Upper lobe of left lung (tissue), 6 donors: ENCODE measurements at regions not wholly inside any gene's neighbourhood (a gene's known extent, or its start where the extent isn't known, plus 50 kb on each side); places are given as distances from the start of the nearest gene placed in this dataset.
"Not testable (repeated sequence)": the region's sequence is repeated elsewhere in the genome, so short reads cannot be mapped to it uniquely, and the experiment has no call there.

Experiments
- ATAC-seq, 2 donors: fragments of 200-7000 bp; cut with Tn5 transposase; one replicate each; pipeline ENCODE4 v1.9.1; 2022; ENCODE audit warnings: mild to moderate bottlenecking in 2 of 2, moderate library complexity in 2 of 2; ENCODE audit not compliant: low FRiP score in 2 of 2
- DNase-seq, 2 donors: peaks; one replicate each; pipeline ENCODE4 v3.0.0-alpha.2; 2019 to 2020
- H3K27ac ChIP-seq, 4 donors: fragments of 200-600 bp; sonication (generic); one replicate each; pipeline ENCODE4 v1.5.1; 2016 to 2019
- H3K27me3 ChIP-seq, 4 donors: fragments of 200-600 bp; sonication (generic); one replicate each; pipeline ENCODE4 v1.5.1; 2017 to 2019
- H3K36me3 ChIP-seq, 4 donors: fragments of 200-600 bp; sonication (generic); one replicate each; pipeline ENCODE4 v1.5.1; 2016 to 2019
- H3K4me1 ChIP-seq, 4 donors: fragments of 200-600 bp; sonication (generic); one replicate each; pipeline ENCODE4 v1.5.1; 2018 to 2019
- H3K4me3 ChIP-seq, 4 donors: fragments of 200-600 bp; sonication (generic); one replicate each; pipeline ENCODE4 v1.5.1; 2017 to 2019; ENCODE audit warnings: mild to moderate bottlenecking in 2 of 4, moderate library complexity in 1 of 4
- H3K9me3 ChIP-seq, 4 donors: fragments of 200-600 bp; sonication (generic); one replicate each; pipeline ENCODE4 v1.5.1; 2018 to 2019
- CTCF ChIP-seq, 6 experiments: fragments of 450-650 bp in 4 of 6; fragments of 200-600 bp in 2 of 6; sonication (generic) in 2 of 6; IDR thresholded peaks; one replicate each; pipeline ENCODE4 v1.5.1; 2016 to 2019; ENCODE audit warnings: antibody characterized with exemption in 6 of 6
- EP300 ChIP-seq, 4 donors: sonication (generic); formaldehyde crosslinking; IDR thresholded peaks; one replicate each; pipeline ENCODE4 v1.5.1; 2017; ENCODE audit warnings: antibody characterized with exemption in 4 of 4, control low read depth in 2 of 4
- POLR2A ChIP-seq, 4 donors: fragments of 450-650 bp; IDR thresholded peaks; one replicate each; pipeline ENCODE4 v1.5.1; 2016 to 2017; ENCODE audit warnings: antibody characterized with exemption in 4 of 4, mild to moderate bottlenecking in 2 of 4
- POLR2AphosphoS5 ChIP-seq, 2 donors: sonication (generic); formaldehyde crosslinking; IDR thresholded peaks; one replicate each; pipeline ENCODE4 v1.5.1; 2017; ENCODE audit warnings: antibody characterized with exemption in 2 of 2
- WGBS, 2 donors: methylation state at CpG; one replicate each; pipeline ENCODE4 v1.1.5; 2017 to 2018; 5-methylcytosine and 5-hydroxymethylcytosine counted together
- donor health status: DM: no; HTN: no; CAD: no; lungs with moderate emphysema.
- donor health status: DM: no; HTN: yes; CAD: no; lungs with severe emphysema.

GRCh38 chr2:7753777-7754176, 836.6 kb downstream of the RNF144A start:
- H3K27me3 ChIP-seq: no peaks in the 10 kb centered on the region
- no peak for TF ChIP-seq POLR2A (IDR thresholded peaks at IDR 0.05)
- TF ChIP-seq EP300 (IDR thresholded peaks at IDR 0.05): no peak
- TF ChIP-seq CTCF (IDR thresholded peaks at IDR 0.05): no peak
- TF ChIP-seq POLR2AphosphoS5 (IDR thresholded peaks at IDR 0.05): no peak

GRCh38 chr2:7755879-7756278, 838.7 kb downstream of the RNF144A start:
- DNase-seq (no peak), ATAC-seq (no peak)
- Histone ChIP-seq H3K9me3 (peaks cover 0 to 15% (median 8%) of the 10 kb centered on the region in 4 donors), H3K4me1 (no peaks in the 10 kb centered on the region), H3K36me3 (no peaks in the 10 kb centered on the region), H3K4me3 (no peak overlapping the region), H3K27ac (no peak overlapping the region), H3K27me3 (no peaks in the 10 kb centered on the region)
- TF ChIP-seq EP300 (IDR thresholded peaks at IDR 0.05) (no peak), POLR2AphosphoS5 (IDR thresholded peaks at IDR 0.05) (no peak), POLR2A (IDR thresholded peaks at IDR 0.05) (no peak), CTCF (IDR thresholded peaks at IDR 0.05) (no peak)
- WGBS, 2 donors: 82 to 83% methylated on average over 5 of the region's 5 CpGs

More at GRCh38 chr2:7753777-7754176, 836.6 kb downstream of the RNF144A start:
- no peak overlapping the region for H3K4me3 ChIP-seq
- H3K36me3 ChIP-seq: no peaks in the 10 kb centered on the region
- no peaks in the 10 kb centered on the region for H3K4me1 ChIP-seq
- no peak overlapping the region for H3K27ac ChIP-seq
- H3K9me3 ChIP-seq: peaks cover 0 to 15% (median 8%) of the 10 kb centered on the region in 4 donors
- DNase-seq (no peak), ATAC-seq (no peak)

GRCh38 chr2:7758073-7758759, 841.0 kb downstream of the RNF144A start:
- H3K4me3 ChIP-seq: no peak overlapping the region
- DNase-seq (no peak), ATAC-seq (no peak)
- no peak overlapping the region for H3K27ac ChIP-seq
- H3K9me3 ChIP-seq: peaks cover 0 to 19% (median 10%) of the 10 kb centered on the region in 4 donors
- no peaks in the 10 kb centered on the region for H3K4me1 ChIP-seq
- no peaks in the 10 kb centered on the region for H3K27me3 ChIP-seq
- H3K36me3 ChIP-seq: no peaks in the 10 kb centered on the region
- no peak for TF ChIP-seq EP300 (IDR thresholded peaks at IDR 0.05)
- TF ChIP-seq POLR2A (IDR thresholded peaks at IDR 0.05): no peak
- no peak for TF ChIP-seq POLR2AphosphoS5 (IDR thresholded peaks at IDR 0.05)
- 88 to 90% methylated on average over 3 of the region's 3 CpGs for WGBS, 2 donors

GRCh38 chr2:7759898-7760297, 842.7 kb downstream of the RNF144A start:
- Histone ChIP-seq H3K27me3 (no peaks in the 10 kb centered on the region), H3K4me1 (no peaks in the 10 kb centered on the region), H3K36me3 (no peaks in the 10 kb centered on the region), H3K4me3 (no peak overlapping the region), H3K9me3 (peaks cover 0 to 10% (median 9%) of the 10 kb centered on the region in 4 donors), H3K27ac (no peak overlapping the region)
- 91 to 92% methylated on average over 3 of the region's 3 CpGs for WGBS, 2 donors
- no peak for ATAC-seq
- no peak for TF ChIP-seq POLR2A (IDR thresholded peaks at IDR 0.05)
- TF ChIP-seq EP300 (IDR thresholded peaks at IDR 0.05): no peak
- TF ChIP-seq CTCF (IDR thresholded peaks at IDR 0.05): no peak
- TF ChIP-seq POLR2AphosphoS5 (IDR thresholded peaks at IDR 0.05): no peak
- no peak for DNase-seq

- not testable (repeated sequence) for H3K27ac ChIP-seq, DNase-seq, H3K4me1 ChIP-seq, H3K36me3 ChIP-seq, H3K4me3 ChIP-seq, ATAC-seq, H3K27me3 ChIP-seq
- H3K9me3 ChIP-seq: peaks cover 0 to 10% (median 9%) of the 10 kb centered on the region in 4 donors
- WGBS, 2 donors: 96 to 100% methylated on average over 1 to 3 of the region's 3 CpGs
Observed at GRCh38 chr2:7763418-7763817, 846.2 kb downstream of the RNF144A start.

- Histone ChIP-seq H3K4me1 (no peaks in the 10 kb centered on the region), H3K27me3 (no peaks in the 10 kb centered on the region), H3K36me3 (no peaks in the 10 kb centered on the region), H3K4me3 (no peak overlapping the region), H3K9me3 (peaks cover 0 to 10% (median 9%) of the 10 kb centered on the region in 4 donors), H3K27ac (no peak overlapping the region)
- TF ChIP-seq POLR2A (IDR thresholded peaks at IDR 0.05) (no peak), EP300 (IDR thresholded peaks at IDR 0.05) (no peak), CTCF (IDR thresholded peaks at IDR 0.05) (no peak), POLR2AphosphoS5 (IDR thresholded peaks at IDR 0.05) (no peak)
- WGBS, 2 donors: 47 to 81% methylated on average over 1 of the region's 1 CpG
- ATAC-seq (no peak), DNase-seq (no peak)
Observed at GRCh38 chr2:7765236-7765635, 848.0 kb downstream of the RNF144A start.
